ENCODE measurements at regions not wholly inside any gene's neighbourhood (a gene's known extent, or its start where the extent isn't known, plus 50 kb on each side); places are given as distances from the start of the nearest gene placed in this dataset.
"Not testable (repeated sequence)": the region's sequence is repeated elsewhere in the genome, so short reads cannot be mapped to it uniquely, and the experiment has no call there.

- not testable (repeated sequence) for TF ChIP-seq POLR2AphosphoS5 (IDR thresholded peaks at IDR 0.05; ENCODE audit: insufficient read depth in 1 of 2, low read depth in 1 of 2)
- TF ChIP-seq, protein P1, sequence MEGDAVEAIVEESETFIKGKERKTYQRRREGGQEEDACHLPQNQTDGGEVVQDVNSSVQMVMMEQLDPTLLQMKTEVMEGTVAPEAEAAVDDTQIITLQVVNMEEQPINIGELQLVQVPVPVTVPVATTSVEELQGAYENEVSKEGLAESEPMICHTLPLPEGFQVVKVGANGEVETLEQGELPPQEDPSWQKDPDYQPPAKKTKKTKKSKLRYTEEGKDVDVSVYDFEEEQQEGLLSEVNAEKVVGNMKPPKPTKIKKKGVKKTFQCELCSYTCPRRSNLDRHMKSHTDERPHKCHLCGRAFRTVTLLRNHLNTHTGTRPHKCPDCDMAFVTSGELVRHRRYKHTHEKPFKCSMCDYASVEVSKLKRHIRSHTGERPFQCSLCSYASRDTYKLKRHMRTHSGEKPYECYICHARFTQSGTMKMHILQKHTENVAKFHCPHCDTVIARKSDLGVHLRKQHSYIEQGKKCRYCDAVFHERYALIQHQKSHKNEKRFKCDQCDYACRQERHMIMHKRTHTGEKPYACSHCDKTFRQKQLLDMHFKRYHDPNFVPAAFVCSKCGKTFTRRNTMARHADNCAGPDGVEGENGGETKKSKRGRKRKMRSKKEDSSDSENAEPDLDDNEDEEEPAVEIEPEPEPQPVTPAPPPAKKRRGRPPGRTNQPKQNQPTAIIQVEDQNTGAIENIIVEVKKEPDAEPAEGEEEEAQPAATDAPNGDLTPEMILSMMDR (IDR thresholded peaks at IDR 0.05): not testable (repeated sequence)
Measured at GRCh38 chr18:47637551-47637950, 292.9 kb downstream of the SMAD2 start.

Measured in vagina (tissue), 2 donors.